OCI-LY7 (cell line): ENCODE measurements at regions not wholly inside any gene's neighbourhood (a gene's known extent, or its start where the extent isn't known, plus 50 kb on each side); places are given as distances from the start of the nearest gene placed in this dataset.

Experiments used
- EZH2phosphoT487 ChIP-seq: fragments of 200-600 bp; sonication (generic); IDR thresholded peaks from 2 replicates; pipeline ENCODE4 v1.6.1; 2018; ENCODE audit warnings: low read depth, borderline replicate concordance, mild to moderate bottlenecking, mixed run types, antibody characterized with exemption, low read length, moderate library complexity, mixed read lengths
- TF ChIP-seq, protein P1 (sequence below): fragments of 200-600 bp; sonication (generic); conservative IDR thresholded peaks from 2 replicates; pipeline ENCODE4 v1.5.1; 2014; ENCODE audit warnings: mild to moderate bottlenecking, antibody characterized with exemption, low read length, moderate library complexity, mixed read lengths

DNA sequence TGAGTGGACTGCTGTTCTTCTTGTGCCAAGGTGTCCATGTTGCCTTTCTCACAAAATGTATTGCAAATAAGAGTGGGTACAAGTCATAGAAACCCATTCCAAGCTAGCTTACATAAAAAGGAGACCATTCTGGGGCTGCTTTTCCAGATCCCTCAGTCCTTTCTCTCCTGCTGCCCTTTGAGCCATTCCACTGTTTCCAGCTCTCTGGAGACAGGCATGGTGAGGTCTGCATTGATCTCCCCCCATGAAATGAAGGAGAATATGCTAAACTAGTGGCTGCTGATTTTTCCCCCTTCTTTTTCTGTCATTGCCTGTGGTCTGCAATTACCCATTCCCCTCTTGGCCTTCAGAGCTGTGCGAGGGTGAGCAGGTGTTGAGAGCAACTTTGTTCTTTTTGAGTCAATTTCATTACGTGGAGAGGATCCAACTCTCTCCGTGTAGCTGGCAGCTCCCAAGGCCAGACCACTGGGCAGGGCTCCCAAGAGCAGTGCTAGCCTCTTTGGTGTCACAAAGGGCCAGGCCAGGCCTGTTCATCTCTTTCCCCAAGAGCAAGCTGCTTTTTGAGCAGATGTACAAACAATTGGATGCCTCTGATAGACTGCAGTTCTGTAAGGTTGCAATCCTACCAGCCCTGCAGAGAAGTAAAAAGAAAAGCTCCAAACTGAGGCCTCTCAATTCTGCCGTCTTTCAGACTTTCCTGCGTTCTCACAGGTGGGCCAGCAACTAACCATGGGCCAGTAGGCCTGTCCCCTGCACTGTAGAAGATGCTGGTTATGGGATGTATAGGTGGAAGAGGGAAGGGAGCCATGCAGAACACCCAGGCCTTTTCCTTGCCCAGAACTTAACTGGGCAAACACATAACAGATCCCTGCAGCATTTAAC lies 96.1 kb upstream of the ARMC2 start:
- no peak for TF ChIP-seq EZH2phosphoT487
- TF ChIP-seq, protein P1, sequence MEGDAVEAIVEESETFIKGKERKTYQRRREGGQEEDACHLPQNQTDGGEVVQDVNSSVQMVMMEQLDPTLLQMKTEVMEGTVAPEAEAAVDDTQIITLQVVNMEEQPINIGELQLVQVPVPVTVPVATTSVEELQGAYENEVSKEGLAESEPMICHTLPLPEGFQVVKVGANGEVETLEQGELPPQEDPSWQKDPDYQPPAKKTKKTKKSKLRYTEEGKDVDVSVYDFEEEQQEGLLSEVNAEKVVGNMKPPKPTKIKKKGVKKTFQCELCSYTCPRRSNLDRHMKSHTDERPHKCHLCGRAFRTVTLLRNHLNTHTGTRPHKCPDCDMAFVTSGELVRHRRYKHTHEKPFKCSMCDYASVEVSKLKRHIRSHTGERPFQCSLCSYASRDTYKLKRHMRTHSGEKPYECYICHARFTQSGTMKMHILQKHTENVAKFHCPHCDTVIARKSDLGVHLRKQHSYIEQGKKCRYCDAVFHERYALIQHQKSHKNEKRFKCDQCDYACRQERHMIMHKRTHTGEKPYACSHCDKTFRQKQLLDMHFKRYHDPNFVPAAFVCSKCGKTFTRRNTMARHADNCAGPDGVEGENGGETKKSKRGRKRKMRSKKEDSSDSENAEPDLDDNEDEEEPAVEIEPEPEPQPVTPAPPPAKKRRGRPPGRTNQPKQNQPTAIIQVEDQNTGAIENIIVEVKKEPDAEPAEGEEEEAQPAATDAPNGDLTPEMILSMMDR = no peak
